RWPE1 (cell line): ENCODE measurements at regions not wholly inside any gene's neighbourhood (a gene's known extent, or its start where the extent isn't known, plus 50 kb on each side); places are given as distances from the start of the nearest gene placed in this dataset.

Experiments
- CTCF ChIA-PET: fragments of 350-600 bp; sonication (Branson Sonifier 250); formaldehyde crosslinking; extraction: SDS; loops from one replicate; lab custom pipeline; 2021; lab: Yijun Ruan, JAX
- POLR2A ChIA-PET: fragments of 400-600 bp; formaldehyde crosslinking; extraction: SDS; loops from one replicate; lab custom pipeline; 2020; ENCODE audit warnings: antibody characterized with exemption; ENCODE audit not compliant: low non-redundant PET; lab: Yijun Ruan, JAX
- DNase-seq: peaks from one replicate; pipeline ENCODE4 v3.0.0; 2012; ENCODE audit warnings: low spot score
- H3K27ac ChIP-seq: fragments of 450-650 bp; 2 replicates; pipeline ENCODE4 v1.5.1; 2017
- CTCF ChIP-seq: fragments of 450-650 bp; conservative IDR thresholded peaks from 2 replicates; pipeline ENCODE4 v1.5.1; 2017; ENCODE audit warnings: low read depth, mild to moderate bottlenecking

DNA sequence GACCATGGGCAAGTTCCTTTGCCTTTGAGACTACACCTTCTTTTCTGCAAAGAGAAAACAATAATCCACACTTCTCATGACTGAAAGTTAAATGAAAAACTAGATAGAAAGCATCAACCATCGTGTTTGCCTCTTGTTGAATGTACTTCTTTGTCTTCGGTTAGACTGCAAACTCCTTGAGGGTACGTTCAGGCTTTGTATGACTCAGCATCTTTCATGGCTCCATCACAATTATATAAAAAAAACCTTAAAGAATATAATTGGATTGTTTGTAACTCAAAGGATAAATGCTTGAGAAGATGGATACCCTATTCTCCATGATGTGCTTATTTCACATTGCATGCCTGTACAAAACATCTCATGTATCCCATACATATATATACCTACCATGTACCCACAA is 439.2 kb downstream of the MAFB start:
- CTCF ChIA-PET = interaction anchor here (0.6 to 1.1 kb wide), 2 partner anchors 53 to 623 kb away, joined by 4 read pairs; no protein-coding TSS in a partner anchor
- POLR2A ChIA-PET = no interaction called here
- H3K27ac ChIP-seq = no peak overlapping the region
- no peak for TF ChIP-seq CTCF
- no peak for DNase-seq

DNA sequence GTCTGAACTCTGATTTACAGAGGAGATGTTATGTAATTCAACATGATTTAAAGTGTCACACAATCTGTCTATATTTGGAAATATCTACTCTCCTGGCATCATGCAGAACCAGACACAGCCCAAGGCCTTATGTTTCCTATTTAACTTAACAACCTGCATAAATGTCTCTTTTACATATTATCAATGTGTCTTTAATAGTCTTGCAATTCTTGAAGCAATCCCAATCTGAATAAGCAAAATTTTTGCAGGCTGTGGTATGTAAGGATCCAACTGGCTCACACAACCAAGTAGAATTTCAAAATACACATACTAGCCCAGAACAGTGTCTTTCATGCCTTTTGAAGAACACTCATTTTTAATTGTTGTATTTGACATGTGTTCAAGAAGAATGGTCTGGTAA is 443.2 kb downstream of the MAFB start:
- no peak for DNase-seq
- no peak overlapping the region for H3K27ac ChIP-seq
- no peak for TF ChIP-seq CTCF
- POLR2A ChIA-PET = no interaction called here
- CTCF ChIA-PET = no interaction called here

DNA sequence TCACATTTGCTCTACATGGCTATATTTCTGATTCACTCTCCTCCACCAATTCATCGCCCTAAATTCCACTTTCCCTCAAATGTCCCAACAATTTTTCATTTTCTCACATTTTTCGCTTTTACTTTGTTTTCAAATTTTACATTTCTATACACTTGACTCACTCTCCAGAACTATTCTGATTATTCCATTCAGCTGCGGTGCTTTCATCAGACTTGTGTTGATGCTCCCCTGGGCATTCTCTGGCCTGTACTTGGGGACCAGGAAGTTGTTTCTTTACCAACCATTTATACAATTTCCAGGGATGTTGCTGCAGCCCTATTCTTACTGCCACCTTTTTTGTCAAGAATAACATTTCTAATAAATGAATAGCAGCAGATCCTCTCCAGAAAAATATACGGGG is 444.8 kb downstream of the MAFB start:
- ChIA-PET CTCF (interaction anchor here (0.5 to 0.6 kb wide), 2 partner anchors 216 to 287 kb away, joined by 3 to 5 read pairs; no protein-coding TSS in a partner anchor), POLR2A (no interaction called here)
- no peak overlapping the region for H3K27ac ChIP-seq
- TF ChIP-seq CTCF = no peak
- DNase-seq = no peak

- TF ChIP-seq CTCF = no peak
Measured at GRCh38 chr20:40241596-40242343, 447.3 kb downstream of the MAFB start.

DNA sequence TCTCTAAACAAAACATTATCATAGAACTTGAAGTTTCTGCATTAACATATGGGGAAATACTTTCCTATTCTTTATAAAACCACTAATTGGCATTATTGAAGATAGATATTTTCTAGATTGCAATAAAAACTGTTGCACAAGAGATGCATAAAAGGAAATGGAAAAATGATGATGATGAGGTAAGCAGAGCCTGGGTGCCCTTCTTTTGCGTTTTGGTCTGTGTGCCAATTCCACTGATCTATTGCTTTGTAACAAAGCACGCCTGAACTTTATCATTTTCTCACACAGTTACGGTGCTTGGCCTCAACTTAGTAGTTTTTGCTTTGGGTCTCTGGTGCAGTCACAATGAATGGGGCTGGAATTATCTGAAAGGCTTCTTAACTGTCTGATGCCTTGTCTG is 450.5 kb downstream of the MAFB start:
- no peak overlapping the region for H3K27ac ChIP-seq
- no peak for DNase-seq
- ChIA-PET CTCF (no interaction called here), POLR2A (no interaction called here)
- no peak for TF ChIP-seq CTCF

More at GRCh38 chr20:40241596-40242343, 447.3 kb downstream of the MAFB start:
- ChIA-PET CTCF (interaction anchor here (0.7 kb wide), 1 partner anchor 443 kb away, joined by 3 read pairs; no protein-coding TSS in a partner anchor), POLR2A (no interaction called here)
- no peak overlapping the region for H3K27ac ChIP-seq
- DNase-seq = no peak

DNA sequence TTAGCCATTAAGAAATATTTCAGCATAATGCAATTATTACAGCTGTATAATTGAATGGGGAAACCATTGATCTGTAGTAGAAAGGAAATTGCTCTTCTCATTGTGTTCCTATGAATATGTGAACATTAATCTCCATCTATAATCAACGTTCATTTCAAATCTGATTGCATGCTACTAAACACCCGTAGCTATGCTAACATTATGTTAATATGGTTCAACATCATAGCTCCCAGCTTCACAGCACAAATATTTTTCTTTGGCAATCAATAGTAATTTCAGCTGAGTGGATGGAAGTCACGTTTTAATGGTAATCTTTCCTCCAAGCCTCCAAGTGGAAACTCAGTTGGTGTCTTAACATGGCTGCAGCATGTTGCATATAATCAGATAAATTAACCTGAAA is 454.4 kb downstream of the MAFB start:
- H3K27ac ChIP-seq = no peak overlapping the region
- POLR2A ChIA-PET = no interaction called here
- TF ChIP-seq CTCF = no peak
- DNase-seq = no peak
- CTCF ChIA-PET = interaction anchor here (0.6 kb wide), 1 partner anchor 172 kb away, joined by 3 read pairs; no protein-coding TSS in a partner anchor
